PC-9 (cell line): ENCODE measurements at regions not wholly inside any gene's neighbourhood (a gene's known extent, or its start where the extent isn't known, plus 50 kb on each side); places are given as distances from the start of the nearest gene placed in this dataset.

Source experiments
- BruUV-seq: library from RNA; stranded (reverse); fragments of 400-500 nt; replicated peaks from 2 replicates; lab custom pipeline; 2021; lab: Mats Ljungman, UMichigan
- CTCF ChIA-PET: fragments of 300-600 bp; sonication (Branson Sonifier 250); formaldehyde crosslinking; loops from one replicate; lab custom pipeline; 2022; ENCODE audit warnings: antibody characterized with exemption; lab: Charles Lee
- POLR2A ChIA-PET: fragments of 300-600 bp; sonication (Branson Sonifier 250); formaldehyde crosslinking; loops from one replicate; lab custom pipeline; 2022; ENCODE audit warnings: antibody characterized with exemption; ENCODE audit not compliant: unreplicated experiment; lab: Charles Lee
- DNase-seq, 2 experiments: peaks; one replicate each; pipeline versions ENCODE4 v3.0.0 to v3.0.0-alpha.2; 2015 to 2022; ENCODE audit warnings: mixed read lengths in 1 of 2
- H2AFZ ChIP-seq: fragments of 200-600 bp; sonication (generic); 2 replicates; pipeline ENCODE4 v1.8.1; 2017; ENCODE audit warnings: antibody characterized with exemption
- H3F3A ChIP-seq: fragments of 200-600 bp; sonication (generic); 2 replicates; pipeline ENCODE4 v1.8.1; 2017; ENCODE audit warnings: antibody characterized with exemption, mild to moderate bottlenecking, low read depth; ENCODE audit not compliant: insufficient read depth
- H3K27ac ChIP-seq: fragments of 200-600 bp; sonication (generic); 2 replicates; pipeline ENCODE4 v1.6.1; 2016; ENCODE audit warnings: mixed run types
- H3K27me3 ChIP-seq: fragments of 200-600 bp; sonication (generic); 2 replicates; pipeline ENCODE4 v1.6.1; 2016; ENCODE audit warnings: low read depth, mixed run types; ENCODE audit not compliant: insufficient read depth
- H3K36me3 ChIP-seq: fragments of 200-600 bp; sonication (generic); 2 replicates; pipeline ENCODE4 v1.6.1; 2016; ENCODE audit warnings: low read depth, mixed run types
- H3K4me1 ChIP-seq: fragments of 200-600 bp; sonication (generic); replicated peaks from 2 replicates; pipeline ENCODE4 v1.6.1; 2016; ENCODE audit warnings: mixed run types; ENCODE audit not compliant: insufficient read depth
- H3K4me2 ChIP-seq: fragments of 200-600 bp; sonication (generic); 2 replicates; pipeline ENCODE4 v1.6.1; 2017; ENCODE audit warnings: mixed run types
- H3K4me3 ChIP-seq: fragments of 200-600 bp; sonication (generic); 2 replicates; pipeline ENCODE4 v1.6.1; 2016; ENCODE audit warnings: mixed run types
- H3K79me2 ChIP-seq: fragments of 200-600 bp; sonication (generic); 2 replicates; pipeline ENCODE4 v1.6.1; 2017; ENCODE audit warnings: low read depth, mixed run types
- H3K9me2 ChIP-seq: fragments of 200-600 bp; sonication (generic); 2 replicates; pipeline ENCODE4 v1.8.1; 2017; ENCODE audit warnings: mild to moderate bottlenecking; ENCODE audit not compliant: insufficient read depth
- H3K9me3 ChIP-seq: fragments of 200-600 bp; sonication (generic); 2 replicates; pipeline ENCODE4 v1.8.1; 2016; ENCODE audit warnings: low read depth; ENCODE audit not compliant: insufficient read depth
- H4K20me1 ChIP-seq: fragments of 200-600 bp; sonication (generic); 2 replicates; pipeline ENCODE4 v1.8.1; 2017; ENCODE audit not compliant: insufficient read depth
- CTCF ChIP-seq: fragments of 200-600 bp; sonication (generic); conservative IDR thresholded peaks from 2 replicates; pipeline ENCODE4 v1.6.1; 2017; ENCODE audit warnings: mixed run types, antibody characterized with exemption, mild to moderate bottlenecking, moderate library complexity
- EZH2 ChIP-seq: fragments of 200-600 bp; sonication (generic); IDR thresholded peaks from 2 replicates; pipeline ENCODE4 v1.8.0; 2017; ENCODE audit warnings: antibody characterized with exemption, low read depth
- intact Hi-C: fragments of 100-400 bp; cut with micrococcal nuclease; formaldehyde crosslinking; loops from one replicate; pipeline ENCODE4 v1.10.0; 2022; ENCODE audit not compliant: unreplicated experiment

GRCh38 chr4:8732681-8733243 is 138.9 kb downstream of the HMX1 start:
- H2AFZ ChIP-seq, result no peak overlapping the region
- no peaks in the 10 kb centered on the region for H3K9me3 ChIP-seq
- no peak for TF ChIP-seq CTCF
- TF ChIP-seq EZH2, result no peak
- no peaks in the 10 kb centered on the region for H3K4me1 ChIP-seq
- no TSS peak for BruUV-seq
- H3K4me3 ChIP-seq, result no peak overlapping the region
- ChIA-PET POLR2A (no interaction called here), CTCF (no interaction called here)
- no peaks in the 10 kb centered on the region for H3K79me2 ChIP-seq
- H3K36me3 ChIP-seq, result no peaks in the 10 kb centered on the region
- intact Hi-C loops, result no loop called here
- H3F3A ChIP-seq, result no peaks in the 10 kb centered on the region
- H3K9me2 ChIP-seq, result no peaks in the 10 kb centered on the region
- DNase-seq, result no peak
- H4K20me1 ChIP-seq, result no peaks in the 10 kb centered on the region
- no peak overlapping the region for H3K27ac ChIP-seq
- H3K4me2 ChIP-seq, result no peak overlapping the region
- H3K27me3 ChIP-seq, result peaks cover 82% of the 10 kb centered on the region

- Histone ChIP-seq H3F3A (no peaks in the 10 kb centered on the region), H3K4me2 (no peak overlapping the region), H3K4me3 (no peak overlapping the region), H3K9me2 (no peaks in the 10 kb centered on the region), H3K36me3 (no peaks in the 10 kb centered on the region), H4K20me1 (no peaks in the 10 kb centered on the region), H3K27ac (no peak overlapping the region), H3K9me3 (no peaks in the 10 kb centered on the region), H3K27me3 (peaks cover 81% of the 10 kb centered on the region), H3K4me1 (no peaks in the 10 kb centered on the region), H3K79me2 (no peaks in the 10 kb centered on the region), H2AFZ (no peak overlapping the region)
- no TSS peak for BruUV-seq
- ChIA-PET CTCF (no interaction called here), POLR2A (no interaction called here)
- DNase-seq, result no peak
- intact Hi-C loops, result no loop called here
- TF ChIP-seq EZH2 (no peak), CTCF (no peak)
Measured at GRCh38 chr4:8732092-8732491, 139.5 kb downstream of the CPZ start.

- intact Hi-C loops, result no loop called here
- Histone ChIP-seq H3K4me3 (no peak overlapping the region), H3K9me3 (no peaks in the 10 kb centered on the region), H4K20me1 (no peaks in the 10 kb centered on the region), H3K9me2 (no peaks in the 10 kb centered on the region), H3F3A (no peaks in the 10 kb centered on the region), H3K36me3 (no peaks in the 10 kb centered on the region), H3K27me3 (peaks cover 74% of the 10 kb centered on the region), H2AFZ (no peak overlapping the region), H3K4me2 (no peak overlapping the region), H3K27ac (no peak overlapping the region), H3K4me1 (no peaks in the 10 kb centered on the region), H3K79me2 (no peaks in the 10 kb centered on the region)
- ChIA-PET CTCF (no interaction called here), POLR2A (no interaction called here)
- TF ChIP-seq CTCF (no peak), EZH2 (no peak)
- DNase-seq, result no peak
- BruUV-seq, result no TSS peak
Measured at GRCh38 chr4:8731364-8731763, 138.8 kb downstream of the CPZ start.
